ENCODE measurements at regions not wholly inside any gene's neighbourhood (a gene's known extent, or its start where the extent isn't known, plus 50 kb on each side); places are given as distances from the start of the nearest gene placed in this dataset.

DNA sequence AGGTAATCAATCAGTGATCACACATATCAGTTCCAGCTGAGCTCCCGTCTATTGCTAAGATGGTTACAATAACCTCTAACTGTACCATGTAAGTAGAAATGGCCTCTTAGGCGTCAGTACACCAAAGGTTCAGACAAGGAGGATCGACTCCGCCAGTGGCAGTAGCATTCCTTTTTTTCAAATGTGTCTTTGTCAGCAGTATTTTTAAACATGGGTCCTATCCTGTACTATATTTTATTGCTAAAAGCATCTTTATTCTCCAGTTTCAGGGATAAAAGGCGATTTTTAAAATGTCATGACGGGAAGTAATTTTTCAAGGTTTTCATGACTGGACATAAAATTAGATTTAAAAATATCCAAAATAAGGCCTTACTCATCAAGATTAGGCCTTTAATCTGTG lies 64.8 kb upstream of the TBCA start:
- TF ChIP-seq, protein P1, sequence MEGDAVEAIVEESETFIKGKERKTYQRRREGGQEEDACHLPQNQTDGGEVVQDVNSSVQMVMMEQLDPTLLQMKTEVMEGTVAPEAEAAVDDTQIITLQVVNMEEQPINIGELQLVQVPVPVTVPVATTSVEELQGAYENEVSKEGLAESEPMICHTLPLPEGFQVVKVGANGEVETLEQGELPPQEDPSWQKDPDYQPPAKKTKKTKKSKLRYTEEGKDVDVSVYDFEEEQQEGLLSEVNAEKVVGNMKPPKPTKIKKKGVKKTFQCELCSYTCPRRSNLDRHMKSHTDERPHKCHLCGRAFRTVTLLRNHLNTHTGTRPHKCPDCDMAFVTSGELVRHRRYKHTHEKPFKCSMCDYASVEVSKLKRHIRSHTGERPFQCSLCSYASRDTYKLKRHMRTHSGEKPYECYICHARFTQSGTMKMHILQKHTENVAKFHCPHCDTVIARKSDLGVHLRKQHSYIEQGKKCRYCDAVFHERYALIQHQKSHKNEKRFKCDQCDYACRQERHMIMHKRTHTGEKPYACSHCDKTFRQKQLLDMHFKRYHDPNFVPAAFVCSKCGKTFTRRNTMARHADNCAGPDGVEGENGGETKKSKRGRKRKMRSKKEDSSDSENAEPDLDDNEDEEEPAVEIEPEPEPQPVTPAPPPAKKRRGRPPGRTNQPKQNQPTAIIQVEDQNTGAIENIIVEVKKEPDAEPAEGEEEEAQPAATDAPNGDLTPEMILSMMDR (IDR thresholded peaks at IDR 0.05), result no peak
- no peak for TF ChIP-seq EP300 (IDR thresholded peaks at IDR 0.05)
- TF ChIP-seq POLR2AphosphoS5 (IDR thresholded peaks at IDR 0.05), result no peak

Data from sigmoid colon (tissue), 4 donors.